HepG2 (cell line): ENCODE measurements at regions not wholly inside any gene's neighbourhood (a gene's known extent, or its start where the extent isn't known, plus 50 kb on each side); places are given as distances from the start of the nearest gene placed in this dataset.

Source experiments
- ATAC-seq: fragments of 200-7000 bp; cut with Tn5 transposase; 3 replicates; pipeline ENCODE4 v1.9.1; 2020; ENCODE audit warnings: mild to moderate bottlenecking, moderate library complexity
- BruUV-seq: library from RNA; stranded (reverse); fragments of 400-500 nt; replicated peaks from 2 replicates; lab custom pipeline; 2021; lab: Mats Ljungman, UMichigan
- CTCF ChIA-PET: fragments of 300-600 bp; formaldehyde crosslinking; extraction: SDS; loops from one replicate; lab custom pipeline; 2021; ENCODE audit warnings: low total read pairs, inconsistent platforms, low intra/inter-chr PET ratio; lab: Yijun Ruan, JAX
- POLR2A ChIA-PET: fragments of 350-600 bp; sonication (Branson Sonifier 250); formaldehyde crosslinking; loops from one replicate; lab custom pipeline; 2020; ENCODE audit warnings: antibody characterized with exemption, inconsistent platforms; lab: Yijun Ruan, JAX
- DNase-seq: peaks from one replicate; pipeline ENCODE4 v3.0.0-alpha.2; 2015; ENCODE audit warnings: low spot score
- FAIRE-seq: peaks from 3 replicates; lab custom pipeline; 2011; peaks lifted over from hg19 to GRCh38; lab: Jason Lieb, UNC
- H2AFZ ChIP-seq: one replicate; pipeline ENCODE4 v1.6.1; 2011; ENCODE audit warnings: low read length, inconsistent platforms
- H3K27ac ChIP-seq: fragments of 300-600 bp; 3 replicates; pipeline ENCODE4 v1.8.0; 2011; ENCODE audit warnings: mixed run types, mild to moderate bottlenecking, mixed read lengths, low read length, inconsistent platforms; ENCODE audit not compliant: insufficient read depth; ENCODE audit errors: extremely low read length
- H3K27me3 ChIP-seq, 2 experiments: fragments of 200-600 bp in 1 of 2; 2 replicates in 1 of 2; 3 replicates in 1 of 2; pipeline versions ENCODE4 v1.6.0 to v1.8.0; 2011; ENCODE audit warnings: low read length in 2 of 2, mild to moderate bottlenecking in 2 of 2, moderate library complexity in 2 of 2, inconsistent platforms in 1 of 2; ENCODE audit not compliant: insufficient read depth in 2 of 2, control insufficient read depth in 1 of 2
- H3K36me3 ChIP-seq, 2 experiments: fragments of 200-600 bp in 1 of 2; replicated peaks in 1 of 2; 2 replicates in 1 of 2; 3 replicates in 1 of 2; pipeline versions ENCODE4 v1.5.1 to v1.8.0; 2011; ENCODE audit warnings: low read length in 2 of 2, inconsistent platforms in 1 of 2; ENCODE audit not compliant: insufficient read depth in 2 of 2, control insufficient read depth in 1 of 2
- H3K4me1 ChIP-seq: 2 replicates; pipeline ENCODE4 v1.5.1; 2012; ENCODE audit warnings: low read length, inconsistent platforms; ENCODE audit not compliant: insufficient read depth
- H3K4me2 ChIP-seq: 2 replicates; pipeline ENCODE4 v1.6.0; 2011; ENCODE audit warnings: low read depth, low read length, inconsistent platforms
- H3K4me3 ChIP-seq, 3 experiments: fragments of 200-600 bp in 1 of 3; sonication (generic), shearing (Covaris generic) in 1 of 3; replicated peaks in 1 of 3; 2 replicates each; pipeline ENCODE4 v1.5.1; 2011 to 2016; ENCODE audit warnings: low read length in 3 of 3, inconsistent platforms in 2 of 3, low read depth in 2 of 3, mild to moderate bottlenecking in 2 of 3, control low read depth in 1 of 3, mixed read lengths in 1 of 3; ENCODE audit not compliant: insufficient read depth in 1 of 3
- H3K79me2 ChIP-seq: one replicate; pipeline ENCODE4 v1.6.1; 2011; ENCODE audit warnings: low read length, inconsistent platforms; ENCODE audit not compliant: insufficient read depth
- H3K9ac ChIP-seq: 2 replicates; pipeline ENCODE4 v1.6.0; 2011; ENCODE audit warnings: mild to moderate bottlenecking, low read depth, low read length, inconsistent platforms; ENCODE audit not compliant: insufficient read depth
- H3K9me3 ChIP-seq: 2 replicates; pipeline ENCODE4 v1.5.1; 2012; ENCODE audit warnings: mild to moderate bottlenecking, low read length
- H4K20me1 ChIP-seq: 2 replicates; pipeline ENCODE4 v1.6.0; 2011; ENCODE audit warnings: inconsistent platforms, mild to moderate bottlenecking, low read length, moderate library complexity; ENCODE audit not compliant: insufficient read depth
- CEBPB ChIP-seq: IDR thresholded peaks from 2 replicates; pipeline ENCODE4 v1.6.1; 2011; ENCODE audit warnings: low read depth, low read length, improper control_type of control experiment, borderline replicate concordance
- DNMT1 ChIP-seq: sonication (generic); formaldehyde crosslinking; IDR thresholded peaks from 2 replicates; pipeline ENCODE4 v1.5.1; 2020; ENCODE audit warnings: mild to moderate bottlenecking, missing genetic modification reagents
- ELF1 ChIP-seq: sonication (generic); formaldehyde crosslinking; IDR thresholded peaks from 2 replicates; pipeline ENCODE4 v1.4.0; 2020; ENCODE audit warnings: missing genetic modification reagents
- ZNF335 ChIP-seq: sonication (generic); formaldehyde crosslinking; IDR thresholded peaks from 2 replicates; pipeline ENCODE4 v1.4.0; 2020; ENCODE audit warnings: missing genetic modification reagents
- WGBS: methylation state at CpG from one replicate; pipeline ENCODE4 v1.1.6; 2017; ENCODE audit warnings: low lambda C conversion rate; 5-methylcytosine and 5-hydroxymethylcytosine counted together
- in situ Hi-C: cut with HindIII; loops from 2 replicates; pipeline ENCODE4 v1.10.0; 2017; ENCODE audit warnings: low pct_unique_long_range_greater_than_20kb; ENCODE audit not compliant: extremely low pct_ligation_motif_present
- intact Hi-C: fragments of 100-400 bp; cut with micrococcal nuclease; formaldehyde crosslinking; loops from one replicate; pipeline ENCODE4 v1.10.0; 2022; ENCODE audit not compliant: unreplicated experiment

DNA sequence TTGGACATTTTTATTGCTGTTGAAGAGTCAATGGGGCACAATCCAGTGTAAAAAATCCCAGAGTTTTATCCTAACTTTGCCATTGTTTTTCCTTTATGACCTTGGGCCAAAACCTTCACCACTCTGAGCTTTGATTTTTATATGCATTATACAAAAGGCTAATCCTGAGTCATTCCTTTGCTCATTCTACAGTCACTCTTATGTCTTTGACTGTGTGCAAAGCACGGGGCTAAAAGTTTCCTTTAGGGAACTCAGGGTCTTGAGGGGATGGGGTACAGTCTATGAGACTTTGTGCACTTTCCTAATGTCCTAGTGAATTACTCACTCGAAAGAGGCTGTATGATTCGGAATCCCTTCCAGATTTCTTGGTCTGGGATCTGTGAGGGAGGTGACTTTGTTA lies 543.2 kb upstream of the CAMK1G start:
- no peak overlapping the region for H3K4me3 ChIP-seq
- no TSS peak for BruUV-seq
- H3K9me3 ChIP-seq = peaks cover 9% of the 10 kb centered on the region; the same call in 1 of the 2 replicates
- H3K4me1 ChIP-seq = no peaks in the 10 kb centered on the region
- no peak overlapping the region for H3K9ac ChIP-seq
- DNase-seq = no peak
- TF ChIP-seq DNMT1 (CRISPR knock-in tag) (no peak), ZNF335 (CRISPR knock-in tag) (no peak)
- no peaks in the 10 kb centered on the region for H3K79me2 ChIP-seq
- no peaks in the 10 kb centered on the region for H4K20me1 ChIP-seq
- no peak overlapping the region for H3K27ac ChIP-seq
- no peak for ATAC-seq
- in situ Hi-C loops (no loop called here), intact Hi-C loops (no loop called here)
- no peaks in the 10 kb centered on the region for H3K27me3 ChIP-seq
- 0% methylated on average over 3 of the region's 3 CpGs for WGBS
- FAIRE-seq = no peak
- H2AFZ ChIP-seq = no peak overlapping the region
- ChIA-PET CTCF (no interaction called here), POLR2A (no interaction called here)
- H3K36me3 ChIP-seq = no peaks in the 10 kb centered on the region
- no peak overlapping the region for H3K4me2 ChIP-seq

DNA sequence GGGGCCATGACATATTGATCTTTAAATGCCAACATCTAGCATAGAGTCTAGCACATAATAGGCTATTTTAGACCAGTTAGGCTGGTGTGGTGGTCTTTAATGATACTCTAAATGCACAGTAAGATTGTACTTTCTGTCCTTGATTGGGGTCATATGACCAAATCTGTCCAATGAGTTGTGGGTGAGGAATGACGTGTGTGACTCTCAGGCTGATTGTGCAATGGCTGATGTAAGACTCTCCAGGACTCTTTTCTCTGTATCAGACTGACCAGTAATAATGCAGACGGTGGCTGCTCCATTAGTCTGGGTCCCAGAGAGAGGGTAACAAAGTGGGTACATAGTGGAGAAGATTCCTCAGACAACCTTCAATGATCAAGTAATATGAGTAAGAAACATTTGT lies 541.6 kb upstream of the CAMK1G start:
- CTCF ChIA-PET = no interaction called here
- H2AFZ ChIP-seq = no peak overlapping the region
- in situ Hi-C loops = no loop called here
- H3K27ac ChIP-seq = no peak overlapping the region
- no peak overlapping the region for H3K4me2 ChIP-seq
- ATAC-seq (no peak), DNase-seq (no peak), FAIRE-seq (no peak)
- POLR2A ChIA-PET = no interaction called here
- 7% methylated on average over 2 of the region's 2 CpGs for WGBS
- no peaks in the 10 kb centered on the region for H3K36me3 ChIP-seq
- intact Hi-C loops = no loop called here
- H3K9ac ChIP-seq = no peak overlapping the region
- no peak overlapping the region for H3K4me3 ChIP-seq
- BruUV-seq = no TSS peak
- no peaks in the 10 kb centered on the region for H4K20me1 ChIP-seq
- no peaks in the 10 kb centered on the region for H3K79me2 ChIP-seq
- TF ChIP-seq CEBPB (peak; percentile 61; the same call in 1 of the 2 replicates), ELF1 (CRISPR knock-in tag) (no peak)
- TF ChIP-seq, all 625 proteins: peak for 1
- Histone ChIP-seq H3K9me3 (peaks cover 9% of the 10 kb centered on the region; the same call in 1 of the 2 replicates), H3K27me3 (no peaks in the 10 kb centered on the region), H3K4me1 (no peaks in the 10 kb centered on the region)
